Neural progenitor cell (in vitro differentiated cells): ENCODE measurements at regions not wholly inside any gene's neighbourhood (a gene's known extent, or its start where the extent isn't known, plus 50 kb on each side); places are given as distances from the start of the nearest gene placed in this dataset.
"Not testable (repeated sequence)": the region's sequence is repeated elsewhere in the genome, so short reads cannot be mapped to it uniquely, and the experiment has no call there.

Source experiments
- DNase-seq: peaks from one replicate; pipeline ENCODE4 v3.0.0-alpha.2; 2016; ENCODE audit warnings: low spot score
- H2AFZ ChIP-seq: fragments of 200-600 bp; sonication (generic); replicated peaks from 2 replicates; pipeline ENCODE4 v1.6.1; 2016; ENCODE audit warnings: antibody characterized with exemption
- H3F3A ChIP-seq: fragments of 200-600 bp; sonication (generic); 2 replicates; pipeline ENCODE4 v1.6.1; 2016; ENCODE audit warnings: antibody characterized with exemption, low read depth
- H3K27ac ChIP-seq: fragments of 200-600 bp; sonication (generic); 2 replicates; pipeline ENCODE4 v1.5.1; 2016; ENCODE audit warnings: mild to moderate bottlenecking
- H3K27me3 ChIP-seq: fragments of 200-600 bp; sonication (generic); 2 replicates; pipeline ENCODE4 v1.6.1; 2016; ENCODE audit warnings: mild to moderate bottlenecking, moderate library complexity
- H3K36me3 ChIP-seq: fragments of 200-600 bp; sonication (generic); 2 replicates; pipeline ENCODE4 v1.5.1; 2016
- H3K4me1 ChIP-seq: fragments of 200-600 bp; sonication (generic); 2 replicates; pipeline ENCODE4 v1.6.1; 2016; ENCODE audit warnings: mixed run types
- H3K4me2 ChIP-seq: fragments of 200-600 bp; sonication (generic); 2 replicates; pipeline ENCODE4 v1.6.1; 2016
- H3K4me3 ChIP-seq: fragments of 200-600 bp; sonication (generic); 2 replicates; pipeline ENCODE4 v1.5.1; 2016
- H3K79me2 ChIP-seq: fragments of 200-600 bp; sonication (generic); 2 replicates; pipeline ENCODE4 v1.6.1; 2016; ENCODE audit warnings: low read depth
- H3K9ac ChIP-seq: fragments of 200-600 bp; sonication (generic); 2 replicates; pipeline ENCODE4 v1.6.1; 2016
- H3K9me3 ChIP-seq: fragments of 200-600 bp; sonication (generic); 2 replicates; pipeline ENCODE4 v1.5.1; 2016; ENCODE audit warnings: low read depth
- H4K20me1 ChIP-seq: fragments of 200-600 bp; sonication (generic); 2 replicates; pipeline ENCODE4 v1.6.1; 2016; ENCODE audit warnings: low read depth
- H3K27ac Mint-ChIP-seq: 3 replicates; pipeline ENCODE4 v1.8.0; 2021; ENCODE audit warnings: mixed read lengths
- H3K27me3 Mint-ChIP-seq: 2 replicates; pipeline ENCODE4 v1.8.0; 2022; ENCODE audit warnings: low read depth, mild to moderate bottlenecking, inconsistent platforms, moderate library complexity, mixed read lengths; ENCODE audit not compliant: insufficient read depth
- H3K36me3 Mint-ChIP-seq: 3 replicates; pipeline ENCODE4 v1.8.0; 2021; ENCODE audit warnings: mixed read lengths
- H3K4me1 Mint-ChIP-seq: 3 replicates; pipeline ENCODE4 v1.8.0; 2021; ENCODE audit warnings: mixed read lengths
- H3K4me3 Mint-ChIP-seq: 3 replicates; pipeline ENCODE4 v1.8.0; 2021; ENCODE audit warnings: mild to moderate bottlenecking, moderate library complexity, mixed read lengths
- H3K9me3 Mint-ChIP-seq: 3 replicates; pipeline ENCODE4 v1.8.0; 2020; ENCODE audit warnings: mixed read lengths
- EZH2 ChIP-seq: fragments of 200-600 bp; sonication (generic); IDR thresholded peaks from 2 replicates; pipeline ENCODE4 v1.6.1; 2017; ENCODE audit warnings: antibody characterized with exemption, mild to moderate bottlenecking, moderate library complexity
- EZH2phosphoT487 ChIP-seq: fragments of 200-600 bp; sonication (generic); IDR thresholded peaks from 2 replicates; pipeline ENCODE4 v1.6.1; 2017; ENCODE audit warnings: antibody characterized with exemption
- TF ChIP-seq, protein P1 (sequence below): fragments of 200-600 bp; sonication (generic); IDR thresholded peaks from 2 replicates; pipeline ENCODE4 v1.5.1; 2017; ENCODE audit warnings: antibody characterized with exemption, mild to moderate bottlenecking

DNA sequence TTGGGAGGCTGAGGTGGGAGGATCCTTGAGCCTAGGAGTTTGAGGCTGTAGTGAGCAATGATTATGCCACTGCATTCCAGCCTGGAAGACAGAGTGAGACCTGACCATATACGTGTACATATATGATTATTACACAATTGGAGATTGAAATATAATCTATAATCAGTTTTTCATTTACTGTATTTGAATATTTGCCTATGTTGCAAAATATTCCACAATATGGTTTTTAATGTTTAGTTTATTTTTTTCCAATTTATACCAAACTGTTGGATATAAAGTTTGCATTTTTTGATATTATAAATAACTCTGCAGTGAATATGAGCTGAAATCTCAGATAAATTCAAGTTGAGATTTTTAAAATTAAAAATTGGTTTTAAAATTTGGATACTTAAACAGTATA is 79.6 kb upstream of the SIRPG start:
- no peaks in the 10 kb centered on the region for H3F3A ChIP-seq
- no peak overlapping the region for H3K9ac ChIP-seq
- H3K4me2 ChIP-seq, result no peak overlapping the region
- no peaks in the 10 kb centered on the region for H3K36me3 ChIP-seq
- no peak overlapping the region for H3K27ac ChIP-seq
- no peak for DNase-seq
- Mint-ChIP-seq H3K9me3 (no peaks in the 10 kb centered on the region), H3K27me3 (peaks cover 2% of the 10 kb centered on the region), H3K36me3 (no peaks in the 10 kb centered on the region), H3K27ac (no peak overlapping the region), H3K4me1 (peaks cover 2% of the 10 kb centered on the region), H3K4me3 (no peak overlapping the region)
- no peak overlapping the region for H2AFZ ChIP-seq
- H3K27me3 ChIP-seq, result no peaks in the 10 kb centered on the region
- H3K9me3 ChIP-seq, result no peaks in the 10 kb centered on the region
- TF ChIP-seq, protein P1, sequence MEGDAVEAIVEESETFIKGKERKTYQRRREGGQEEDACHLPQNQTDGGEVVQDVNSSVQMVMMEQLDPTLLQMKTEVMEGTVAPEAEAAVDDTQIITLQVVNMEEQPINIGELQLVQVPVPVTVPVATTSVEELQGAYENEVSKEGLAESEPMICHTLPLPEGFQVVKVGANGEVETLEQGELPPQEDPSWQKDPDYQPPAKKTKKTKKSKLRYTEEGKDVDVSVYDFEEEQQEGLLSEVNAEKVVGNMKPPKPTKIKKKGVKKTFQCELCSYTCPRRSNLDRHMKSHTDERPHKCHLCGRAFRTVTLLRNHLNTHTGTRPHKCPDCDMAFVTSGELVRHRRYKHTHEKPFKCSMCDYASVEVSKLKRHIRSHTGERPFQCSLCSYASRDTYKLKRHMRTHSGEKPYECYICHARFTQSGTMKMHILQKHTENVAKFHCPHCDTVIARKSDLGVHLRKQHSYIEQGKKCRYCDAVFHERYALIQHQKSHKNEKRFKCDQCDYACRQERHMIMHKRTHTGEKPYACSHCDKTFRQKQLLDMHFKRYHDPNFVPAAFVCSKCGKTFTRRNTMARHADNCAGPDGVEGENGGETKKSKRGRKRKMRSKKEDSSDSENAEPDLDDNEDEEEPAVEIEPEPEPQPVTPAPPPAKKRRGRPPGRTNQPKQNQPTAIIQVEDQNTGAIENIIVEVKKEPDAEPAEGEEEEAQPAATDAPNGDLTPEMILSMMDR, result no peak
- TF ChIP-seq EZH2 (no peak), EZH2phosphoT487 (no peak)
- H4K20me1 ChIP-seq, result no peaks in the 10 kb centered on the region
- no peak overlapping the region for H3K4me3 ChIP-seq
- H3K79me2 ChIP-seq, result no peaks in the 10 kb centered on the region
- no peaks in the 10 kb centered on the region for H3K4me1 ChIP-seq

DNA sequence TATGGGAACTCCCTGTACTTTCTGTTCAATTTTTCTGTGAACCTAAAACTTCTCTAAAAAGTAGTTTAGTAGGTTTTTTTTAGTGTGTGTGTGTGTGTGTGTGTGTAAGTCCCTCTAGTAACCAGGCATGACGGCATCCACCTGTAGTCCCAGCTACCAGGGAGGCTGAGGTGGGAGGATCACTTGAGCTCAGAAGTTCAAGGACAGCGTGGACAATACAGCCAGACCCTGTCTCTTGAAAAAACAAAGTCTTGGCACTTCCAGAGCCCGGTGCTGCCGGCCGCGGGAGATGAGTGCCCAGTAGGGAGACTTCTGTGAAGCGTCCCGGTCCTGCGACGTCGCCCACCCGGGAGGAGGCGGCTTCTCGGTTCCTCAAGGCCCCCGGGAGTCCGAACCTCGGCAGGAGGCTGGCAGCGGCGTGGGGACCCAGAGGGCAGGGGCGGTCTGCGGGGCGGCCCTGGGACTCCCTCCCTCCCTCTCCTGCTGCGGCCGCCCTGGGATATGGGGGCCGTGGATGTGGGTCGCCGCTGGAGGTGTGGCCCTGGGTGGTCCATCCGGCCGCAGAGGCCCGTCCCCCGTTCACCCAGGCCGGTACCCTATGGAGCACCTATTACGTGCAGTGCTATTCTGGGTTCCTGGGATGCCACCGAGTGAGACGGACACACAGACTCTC is 78.0 kb upstream of the SIRPG start:
- Histone ChIP-seq H3K36me3 (no peaks in the 10 kb centered on the region), H3K27ac (no peak overlapping the region), H3K9me3 (no peaks in the 10 kb centered on the region), H4K20me1 (no peaks in the 10 kb centered on the region), H3K4me3 (no peak overlapping the region), H2AFZ (no peak overlapping the region), H3K9ac (no peak overlapping the region), H3F3A (no peaks in the 10 kb centered on the region), H3K27me3 (no peaks in the 10 kb centered on the region), H3K4me1 (no peaks in the 10 kb centered on the region), H3K79me2 (no peaks in the 10 kb centered on the region), H3K4me2 (no peak overlapping the region)
- H3K27me3 Mint-ChIP-seq, result peaks cover 2% of the 10 kb centered on the region
- H3K4me3 Mint-ChIP-seq, result no peak overlapping the region
- DNase-seq, result no peak
- H3K9me3 Mint-ChIP-seq, result no peaks in the 10 kb centered on the region
- TF ChIP-seq, protein P1, result no peak
- TF ChIP-seq EZH2phosphoT487 (no peak), EZH2 (no peak)
- H3K27ac Mint-ChIP-seq, result no peak overlapping the region
- H3K4me1 Mint-ChIP-seq, result peaks cover 7% of the 10 kb centered on the region
- no peaks in the 10 kb centered on the region for H3K36me3 Mint-ChIP-seq

DNA sequence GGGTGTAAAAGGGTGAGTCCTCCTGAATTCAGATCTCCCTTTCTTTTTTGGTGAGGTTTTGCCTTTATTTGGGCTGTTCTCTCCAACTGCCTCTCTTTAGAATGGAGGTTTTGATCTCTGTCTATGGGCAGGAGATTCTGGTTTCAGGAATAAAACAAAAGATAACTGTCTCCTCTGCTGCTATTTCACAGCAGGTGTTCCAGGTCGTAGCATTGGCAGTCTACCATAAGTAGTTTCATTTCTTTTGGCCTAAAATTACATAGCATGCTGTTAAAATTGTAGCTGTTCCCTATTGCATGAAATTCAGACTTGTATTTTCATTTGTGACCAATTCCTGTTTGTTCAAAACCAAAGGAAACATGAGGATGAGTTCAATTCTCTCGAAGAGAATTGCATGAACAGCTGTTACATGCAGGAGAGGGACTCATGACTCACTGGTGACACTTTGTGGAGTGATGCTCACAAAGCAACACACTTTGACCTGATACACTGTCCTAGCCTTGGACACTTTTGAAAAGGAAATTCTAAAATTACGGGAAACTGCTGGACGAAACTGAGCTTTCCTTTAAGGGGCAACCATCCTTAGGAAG is 76.8 kb upstream of the SIRPG start:
- Histone ChIP-seq H3F3A (no peaks in the 10 kb centered on the region), H3K27ac (no peak overlapping the region), H3K4me1 (no peaks in the 10 kb centered on the region), H3K4me2 (no peak overlapping the region), H3K27me3 (no peaks in the 10 kb centered on the region), H3K9ac (no peak overlapping the region), H2AFZ (no peak overlapping the region), H3K4me3 (no peak overlapping the region), H3K36me3 (no peaks in the 10 kb centered on the region), H3K79me2 (no peaks in the 10 kb centered on the region), H3K9me3 (no peaks in the 10 kb centered on the region), H4K20me1 (no peaks in the 10 kb centered on the region)
- Mint-ChIP-seq H3K36me3 (no peaks in the 10 kb centered on the region), H3K4me1 (peaks cover 7% of the 10 kb centered on the region), H3K4me3 (no peak overlapping the region), H3K9me3 (no peaks in the 10 kb centered on the region), H3K27me3 (peaks cover 2% of the 10 kb centered on the region), H3K27ac (no peak overlapping the region)
- no peak for DNase-seq
- TF ChIP-seq EZH2 (no peak), EZH2phosphoT487 (no peak)
- TF ChIP-seq, protein P1, result peak; percentile 17

DNA sequence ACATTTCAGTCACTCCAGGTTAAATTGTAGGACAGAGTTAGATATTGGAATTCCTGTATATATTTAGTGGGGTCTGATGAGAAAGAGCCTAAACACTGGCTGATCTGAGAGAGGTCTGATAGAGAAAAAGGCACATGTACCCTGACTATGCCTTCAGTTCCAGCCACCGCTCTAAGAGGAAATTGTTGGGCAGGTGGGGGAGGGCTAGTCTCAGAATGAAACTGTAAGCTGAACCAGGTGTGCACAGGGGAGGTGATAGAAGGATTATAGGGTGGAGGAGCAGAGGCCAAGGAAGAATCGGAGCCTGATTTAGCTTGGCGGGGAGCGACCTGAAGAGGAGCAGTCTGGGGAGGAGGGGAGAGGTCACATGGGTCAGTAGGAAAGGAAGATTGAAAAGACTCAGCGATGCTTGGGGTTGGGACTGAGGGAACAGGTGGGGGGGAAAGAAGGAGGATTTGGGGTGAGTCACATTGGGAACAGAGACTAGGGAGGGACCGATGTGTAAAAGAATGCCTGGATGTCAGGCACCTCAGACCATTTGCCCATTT is 74.3 kb upstream of the SIRPG start:
- H3K4me1 Mint-ChIP-seq, H3K79me2 ChIP-seq, H3K9me3 ChIP-seq, H3K36me3 ChIP-seq, H2AFZ ChIP-seq, H3K27ac Mint-ChIP-seq, H3K4me1 ChIP-seq, H3K27me3 ChIP-seq, H3K4me3 Mint-ChIP-seq, H4K20me1 ChIP-seq, H3K9ac ChIP-seq, H3K4me3 ChIP-seq, H3K27ac ChIP-seq, H3K9me3 Mint-ChIP-seq, DNase-seq, H3F3A ChIP-seq, H3K27me3 Mint-ChIP-seq, H3K36me3 Mint-ChIP-seq: not testable (repeated sequence)
- peak overlapping the region; percentile 11 for H3K4me2 ChIP-seq

DNA sequence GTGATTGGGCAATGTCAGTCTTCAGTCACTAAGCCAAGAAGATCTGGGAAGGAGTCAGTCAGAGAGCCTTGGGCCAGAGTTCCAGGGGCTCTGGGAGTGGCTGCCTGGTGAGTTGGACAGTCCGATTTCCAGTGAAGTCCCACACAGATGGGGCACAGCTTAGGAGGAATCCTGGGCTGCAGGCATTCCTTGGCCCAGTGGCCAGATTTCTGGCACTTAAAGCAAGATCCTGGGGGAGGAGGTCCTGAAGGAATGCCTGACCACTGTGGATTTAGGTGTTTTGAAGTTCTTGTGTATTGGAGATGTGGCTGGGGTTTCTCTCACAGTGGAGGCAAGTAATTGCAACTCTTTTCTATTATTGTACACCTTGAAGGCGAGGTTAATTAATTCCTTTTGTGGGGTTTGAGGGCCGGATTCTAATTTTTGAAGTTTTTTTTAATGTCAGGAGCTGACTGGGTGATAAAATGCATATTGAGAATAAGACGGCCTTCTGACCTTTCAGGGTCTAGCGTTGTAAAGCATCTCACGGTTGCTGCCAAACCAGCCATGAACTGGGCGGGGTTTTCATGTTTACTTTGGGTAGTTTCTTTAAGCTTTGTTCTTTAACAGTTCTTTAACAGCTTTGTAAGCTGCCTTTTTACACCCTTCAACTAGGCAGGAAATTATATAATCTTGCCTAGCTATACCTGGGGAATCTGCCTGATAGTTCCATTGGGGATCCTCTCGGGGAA is 73.6 kb upstream of the SIRPG start:
- H3K27me3 ChIP-seq, H3K9ac ChIP-seq, H3K4me2 ChIP-seq, DNase-seq, H2AFZ ChIP-seq, H3K36me3 ChIP-seq, H3K9me3 ChIP-seq, H3K36me3 Mint-ChIP-seq, H3K4me3 ChIP-seq, H3K9me3 Mint-ChIP-seq, H3K4me3 Mint-ChIP-seq, H3K27me3 Mint-ChIP-seq, H4K20me1 ChIP-seq, H3K79me2 ChIP-seq, H3K4me1 Mint-ChIP-seq, H3K4me1 ChIP-seq, H3K27ac ChIP-seq, H3F3A ChIP-seq: not testable (repeated sequence)
- H3K27ac Mint-ChIP-seq, result peak overlapping the region; percentile 38
